BLaER1 (cell line): ENCODE measurements at regions not wholly inside any gene's neighbourhood (a gene's known extent, or its start where the extent isn't known, plus 50 kb on each side); places are given as distances from the start of the nearest gene placed in this dataset.

Source experiments
- H3K27ac ChIP-seq: shearing (Covaris generic); formaldehyde crosslinking; 2 replicates; pipeline ENCODE4 v1.8.1; 2022
- H3K27me3 ChIP-seq: shearing (Covaris generic); formaldehyde crosslinking; 2 replicates; pipeline ENCODE4 v1.8.1; 2022
- H3K36me3 ChIP-seq: shearing (Covaris generic); formaldehyde crosslinking; 2 replicates; pipeline ENCODE4 v1.8.1; 2022
- H3K4me1 ChIP-seq: shearing (Covaris generic); formaldehyde crosslinking; 2 replicates; pipeline ENCODE4 v1.8.1; 2022
- H3K4me2 ChIP-seq: shearing (Covaris generic); formaldehyde crosslinking; 2 replicates; pipeline ENCODE4 v1.8.1; 2022
- H3K4me3 ChIP-seq: shearing (Covaris generic); formaldehyde crosslinking; 2 replicates; pipeline ENCODE4 v1.8.1; 2022
- H3K9ac ChIP-seq: shearing (Covaris generic); formaldehyde crosslinking; 2 replicates; pipeline ENCODE4 v1.8.1; 2022
- H3K9me3 ChIP-seq: shearing (Covaris generic); formaldehyde crosslinking; 2 replicates; pipeline ENCODE4 v1.8.1; 2022
- H4K20me1 ChIP-seq: shearing (Covaris generic); formaldehyde crosslinking; 2 replicates; pipeline ENCODE4 v1.8.1; 2022
- Cebpa-rat ChIP-seq: shearing (Covaris generic); IDR thresholded peaks from 2 replicates; pipeline ENCODE4 v1.8.1; 2022

- TF ChIP-seq Cebpa-rat: no peak
Measured at GRCh38 chr15:87200149-87200548, 1056.4 kb downstream of the NTRK3 start.

DNA sequence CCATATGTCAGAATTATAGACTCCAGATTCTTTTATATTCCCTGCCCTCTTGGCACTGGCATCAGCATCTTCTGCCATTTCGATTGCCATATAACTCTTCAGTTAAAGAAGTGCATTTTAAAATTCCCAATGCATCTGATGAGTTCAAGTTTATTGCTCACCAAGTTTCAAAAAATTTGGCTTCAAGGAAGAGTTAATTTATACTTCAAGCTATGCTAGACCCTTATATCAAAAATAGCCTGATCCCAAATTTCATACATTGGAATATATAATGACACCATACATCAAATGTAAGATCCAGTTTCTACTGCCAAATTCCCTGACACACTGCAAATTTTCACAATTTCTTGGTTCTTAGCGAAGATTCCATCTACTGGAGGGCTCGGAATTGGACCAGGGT is 1058.6 kb downstream of the NTRK3 start:
- no peak for TF ChIP-seq Cebpa-rat
- H3K27me3 ChIP-seq: no peaks in the 10 kb centered on the region
- H3K9me3 ChIP-seq: no peaks in the 10 kb centered on the region
- H4K20me1 ChIP-seq: no peaks in the 10 kb centered on the region
- no peak overlapping the region for H3K4me2 ChIP-seq
- H3K36me3 ChIP-seq: no peaks in the 10 kb centered on the region
- no peak overlapping the region for H3K27ac ChIP-seq
- H3K9ac ChIP-seq: no peak overlapping the region
- no peak overlapping the region for H3K4me3 ChIP-seq
- no peaks in the 10 kb centered on the region for H3K4me1 ChIP-seq

More at GRCh38 chr15:87200149-87200548, 1056.4 kb downstream of the NTRK3 start:
- no peaks in the 10 kb centered on the region for H3K9me3 ChIP-seq
- H3K9ac ChIP-seq: no peak overlapping the region
- H3K27me3 ChIP-seq: no peaks in the 10 kb centered on the region
- H4K20me1 ChIP-seq: no peaks in the 10 kb centered on the region
- no peak overlapping the region for H3K4me3 ChIP-seq
- no peaks in the 10 kb centered on the region for H3K4me1 ChIP-seq
- H3K27ac ChIP-seq: no peak overlapping the region
- no peak overlapping the region for H3K4me2 ChIP-seq
- no peaks in the 10 kb centered on the region for H3K36me3 ChIP-seq

GRCh38 chr15:87196498-87196897 is 1060.0 kb downstream of the NTRK3 start:
- H4K20me1 ChIP-seq: no peaks in the 10 kb centered on the region
- no peaks in the 10 kb centered on the region for H3K27me3 ChIP-seq
- no peaks in the 10 kb centered on the region for H3K36me3 ChIP-seq
- no peak overlapping the region for H3K9ac ChIP-seq
- no peaks in the 10 kb centered on the region for H3K4me1 ChIP-seq
- no peak for TF ChIP-seq Cebpa-rat
- no peak overlapping the region for H3K27ac ChIP-seq
- no peak overlapping the region for H3K4me2 ChIP-seq
- no peak overlapping the region for H3K4me3 ChIP-seq
- H3K9me3 ChIP-seq: no peaks in the 10 kb centered on the region

- no peak overlapping the region for H3K4me2 ChIP-seq
- H3K27me3 ChIP-seq: no peaks in the 10 kb centered on the region
- H3K36me3 ChIP-seq: no peaks in the 10 kb centered on the region
- TF ChIP-seq Cebpa-rat: no peak
- no peak overlapping the region for H3K9ac ChIP-seq
- H3K9me3 ChIP-seq: no peaks in the 10 kb centered on the region
- H3K4me3 ChIP-seq: no peak overlapping the region
- no peaks in the 10 kb centered on the region for H4K20me1 ChIP-seq
- no peak overlapping the region for H3K27ac ChIP-seq
- peaks cover 4% of the 10 kb centered on the region; the same call in 1 of the 2 replicates for H3K4me1 ChIP-seq
Measured at GRCh38 chr15:87193481-87193880, 1063.1 kb downstream of the NTRK3 start.

DNA sequence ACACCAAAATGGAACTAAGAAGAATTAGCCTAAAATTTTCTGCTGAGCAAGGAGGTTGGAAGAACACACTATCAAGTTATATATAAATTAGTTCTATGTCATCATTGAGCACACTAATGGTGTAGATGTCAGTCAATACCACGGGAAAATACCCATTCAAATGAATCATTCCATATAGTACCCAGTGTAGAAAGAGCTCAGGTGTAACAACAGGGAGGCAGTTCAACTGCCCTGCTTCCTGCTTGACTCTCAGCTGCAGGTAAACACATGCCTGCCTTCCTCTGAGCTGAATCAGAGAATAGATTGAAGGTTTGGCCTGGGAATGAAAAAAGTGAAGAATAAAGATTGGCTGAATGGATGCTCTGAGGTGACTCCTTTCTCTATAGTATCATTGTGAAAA is 1088.0 kb downstream of the AGBL1 start:
- no peaks in the 10 kb centered on the region for H3K36me3 ChIP-seq
- H3K27ac ChIP-seq: no peak overlapping the region
- no peak overlapping the region for H3K4me2 ChIP-seq
- H4K20me1 ChIP-seq: no peaks in the 10 kb centered on the region
- no peak overlapping the region for H3K9ac ChIP-seq
- H3K4me3 ChIP-seq: no peak overlapping the region
- no peaks in the 10 kb centered on the region for H3K4me1 ChIP-seq
- 0 out of 2 replicates have a peak, but pooled peaks cover 4% of the 10 kb centered on the region for H3K9me3 ChIP-seq
- TF ChIP-seq Cebpa-rat: no peak
- H3K27me3 ChIP-seq: no peaks in the 10 kb centered on the region

DNA sequence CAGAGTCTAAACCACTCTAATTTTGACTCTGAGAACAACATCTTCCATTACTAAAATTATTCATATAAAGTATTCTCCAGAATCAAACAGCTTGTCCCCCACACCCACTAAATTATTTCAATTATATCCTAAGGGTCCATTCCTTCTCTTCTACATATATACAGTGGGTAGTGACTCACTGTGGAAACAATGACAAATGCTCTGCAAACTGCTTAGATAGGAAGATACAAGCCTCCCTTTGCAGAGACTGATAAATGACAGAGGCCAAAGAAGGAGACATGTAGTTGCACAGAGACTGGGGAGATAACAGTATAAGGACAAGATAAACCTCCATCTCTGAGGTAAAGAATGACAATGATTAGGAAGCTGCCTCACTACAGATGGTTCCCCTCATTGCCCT is 1087.4 kb downstream of the AGBL1 start:
- Histone ChIP-seq H3K4me1 (no peaks in the 10 kb centered on the region), H3K36me3 (no peaks in the 10 kb centered on the region), H3K27ac (no peak overlapping the region), H3K4me2 (no peak overlapping the region), H4K20me1 (no peaks in the 10 kb centered on the region), H3K4me3 (no peak overlapping the region), H3K9me3 (0 out of 2 replicates have a peak, but pooled peaks cover 4% of the 10 kb centered on the region), H3K27me3 (no peaks in the 10 kb centered on the region), H3K9ac (no peak overlapping the region)
- TF ChIP-seq Cebpa-rat: no peak

DNA sequence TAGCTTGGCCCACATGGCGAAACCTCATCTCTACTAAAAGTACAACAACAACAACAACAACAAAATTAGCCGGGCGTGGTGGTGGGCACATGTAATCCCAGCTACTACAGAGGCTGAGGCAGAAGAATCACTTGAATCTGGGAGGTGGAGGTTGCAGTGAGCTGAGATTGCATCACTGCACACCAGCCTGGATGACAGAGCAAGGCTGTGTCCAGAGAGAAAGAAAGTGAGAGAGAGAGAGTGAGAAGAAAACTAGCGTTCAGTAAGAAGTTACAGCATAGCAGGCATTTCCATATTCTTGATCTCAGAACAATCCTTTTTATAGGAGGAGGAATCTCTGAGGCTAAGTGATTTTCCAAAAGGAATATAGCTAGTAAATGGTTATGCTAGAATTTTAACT is 1076.1 kb downstream of the AGBL1 start:
- Histone ChIP-seq H3K27me3 (no peaks in the 10 kb centered on the region), H3K27ac (no peak overlapping the region), H3K4me3 (no peak overlapping the region), H3K4me1 (no peaks in the 10 kb centered on the region), H3K9me3 (no peaks in the 10 kb centered on the region), H3K36me3 (no peaks in the 10 kb centered on the region), H3K9ac (no peak overlapping the region), H3K4me2 (no peak overlapping the region), H4K20me1 (no peaks in the 10 kb centered on the region)
- TF ChIP-seq Cebpa-rat: no peak

GRCh38 chr15:87154761-87155160 is 1075.1 kb downstream of the AGBL1 start:
- no peak for TF ChIP-seq Cebpa-rat

GRCh38 chr15:87151202-87151748 is 1071.6 kb downstream of the AGBL1 start:
- no peaks in the 10 kb centered on the region for H3K36me3 ChIP-seq
- no peaks in the 10 kb centered on the region for H3K27me3 ChIP-seq
- no peaks in the 10 kb centered on the region for H3K4me1 ChIP-seq
- TF ChIP-seq Cebpa-rat: no peak
- H3K9ac ChIP-seq: no peak overlapping the region
- no peak overlapping the region for H3K4me3 ChIP-seq
- no peaks in the 10 kb centered on the region for H4K20me1 ChIP-seq
- H3K27ac ChIP-seq: no peak overlapping the region
- no peak overlapping the region for H3K4me2 ChIP-seq
- H3K9me3 ChIP-seq: no peaks in the 10 kb centered on the region

More at GRCh38 chr15:87154761-87155160, 1075.1 kb downstream of the AGBL1 start:
- Histone ChIP-seq H3K4me2 (no peak overlapping the region), H3K27me3 (no peaks in the 10 kb centered on the region), H3K9me3 (no peaks in the 10 kb centered on the region), H3K4me3 (no peak overlapping the region), H3K27ac (no peak overlapping the region), H3K36me3 (no peaks in the 10 kb centered on the region), H4K20me1 (no peaks in the 10 kb centered on the region), H3K4me1 (no peaks in the 10 kb centered on the region), H3K9ac (no peak overlapping the region)

DNA sequence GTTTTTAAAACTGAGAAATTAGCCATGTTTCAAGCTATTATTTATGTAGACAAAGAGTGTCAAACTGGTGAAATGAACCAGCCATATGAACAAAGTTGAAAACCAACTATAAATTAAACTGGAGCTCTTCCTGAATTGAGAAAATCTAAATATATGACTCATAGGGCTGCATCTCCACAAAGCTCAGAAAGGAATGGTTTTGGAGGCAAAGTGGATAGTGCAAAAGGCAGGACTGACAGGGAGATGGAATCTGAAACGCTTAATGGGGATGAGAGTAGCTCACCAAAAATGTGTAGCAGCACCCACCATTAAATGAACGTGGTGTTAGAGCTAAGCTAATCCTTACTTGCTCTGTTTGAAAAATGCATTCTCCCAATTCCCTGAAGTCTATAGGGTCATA is 1066.0 kb downstream of the AGBL1 start:
- TF ChIP-seq Cebpa-rat: no peak
- Histone ChIP-seq H3K9me3 (no peaks in the 10 kb centered on the region; the same call in 1 of the 2 replicates), H3K4me3 (no peak overlapping the region)

GRCh38 chr15:87144775-87145174 is 1065.1 kb downstream of the AGBL1 start:
- Histone ChIP-seq H3K9ac (no peak overlapping the region), H3K27ac (no peak overlapping the region), H3K27me3 (no peaks in the 10 kb centered on the region), H3K4me2 (no peak overlapping the region), H3K36me3 (no peaks in the 10 kb centered on the region), H3K9me3 (no peaks in the 10 kb centered on the region; the same call in 1 of the 2 replicates), H4K20me1 (no peaks in the 10 kb centered on the region), H3K4me3 (no peak overlapping the region), H3K4me1 (no peaks in the 10 kb centered on the region)
- no peak for TF ChIP-seq Cebpa-rat

More for the DNA sequence above, 1066.0 kb downstream of the AGBL1 start:
- Histone ChIP-seq H3K9ac (no peak overlapping the region), H4K20me1 (no peaks in the 10 kb centered on the region), H3K36me3 (no peaks in the 10 kb centered on the region), H3K27me3 (no peaks in the 10 kb centered on the region), H3K4me2 (no peak overlapping the region), H3K27ac (no peak overlapping the region), H3K4me1 (no peaks in the 10 kb centered on the region)
